ENCODE measurements at regions not wholly inside any gene's neighbourhood (a gene's known extent, or its start where the extent isn't known, plus 50 kb on each side); places are given as distances from the start of the nearest gene placed in this dataset.

GRCh38 chr7:54674891-54675290 is 84.1 kb downstream of the SEC61G start:
- H3K4me1 ChIP-seq: no peaks in the 10 kb centered on the region
- H3K27me3 ChIP-seq: no peaks in the 10 kb centered on the region
- H3K27ac ChIP-seq: no peak overlapping the region
- intact Hi-C loops (cut with DNase I): no loop called here
- TF ChIP-seq CTCF (IDR thresholded peaks at IDR 0.05): no peak
- H3K9me3 ChIP-seq: no peaks in the 10 kb centered on the region
- no peaks in the 10 kb centered on the region for H3K36me3 ChIP-seq
- H3K4me3 ChIP-seq: no peak overlapping the region
- no peak for ATAC-seq
- no peak for DNase-seq

- no peaks in the 10 kb centered on the region for H3K36me3 ChIP-seq
- H3K9me3 ChIP-seq: no peaks in the 10 kb centered on the region
- DNase-seq: no peak
- H3K4me3 ChIP-seq: no peak overlapping the region
- ATAC-seq: no peak
- intact Hi-C loops (cut with DNase I): no loop called here
- H3K27ac ChIP-seq: no peak overlapping the region
- TF ChIP-seq CTCF (IDR thresholded peaks at IDR 0.05): no peak
- H3K4me1 ChIP-seq: no peaks in the 10 kb centered on the region
- H3K27me3 ChIP-seq: no peaks in the 10 kb centered on the region
Measured at GRCh38 chr7:54672519-54672918, 86.5 kb downstream of the SEC61G start.

- Histone ChIP-seq H3K9me3 (no peaks in the 10 kb centered on the region), H3K27ac (no peak overlapping the region), H3K4me1 (no peaks in the 10 kb centered on the region), H3K4me3 (peak overlapping the region; percentile 35), H3K36me3 (no peaks in the 10 kb centered on the region), H3K27me3 (peaks cover 36% of the 10 kb centered on the region)
- intact Hi-C loops (cut with DNase I): no loop called here
- peak; percentile 31 for TF ChIP-seq CTCF (IDR thresholded peaks at IDR 0.05)
- DNase-seq (peak; percentile 73), ATAC-seq (peak; percentile 82)
Measured at GRCh38 chr7:54664235-54665228, 94.5 kb downstream of the SEC61G start.

- DNase-seq (no peak), ATAC-seq (no peak)
- no peaks in the 10 kb centered on the region for H3K4me1 ChIP-seq
- H3K9me3 ChIP-seq: no peaks in the 10 kb centered on the region
- H3K36me3 ChIP-seq: no peaks in the 10 kb centered on the region
- H3K27me3 ChIP-seq: peaks cover 38% of the 10 kb centered on the region
- peak overlapping the region; percentile 35 for H3K4me3 ChIP-seq
- intact Hi-C loops (cut with DNase I): no loop called here
- TF ChIP-seq CTCF (IDR thresholded peaks at IDR 0.05): no peak
- H3K27ac ChIP-seq: no peak overlapping the region
Measured at GRCh38 chr7:54663603-54664234, 95.3 kb downstream of the SEC61G start.

- H3K36me3 ChIP-seq: no peaks in the 10 kb centered on the region
- TF ChIP-seq CTCF (IDR thresholded peaks at IDR 0.05): no peak
- H3K4me3 ChIP-seq: no peak overlapping the region
- no peak for DNase-seq
- no peak for ATAC-seq
- intact Hi-C loops (cut with DNase I): no loop called here
- H3K27me3 ChIP-seq: peaks cover 38% of the 10 kb centered on the region
- no peak overlapping the region for H3K27ac ChIP-seq
- H3K9me3 ChIP-seq: no peaks in the 10 kb centered on the region
- no peaks in the 10 kb centered on the region for H3K4me1 ChIP-seq
Measured at GRCh38 chr7:54663186-54663585, 95.8 kb downstream of the SEC61G start.
